ENCODE measurements at regions not wholly inside any gene's neighbourhood (a gene's known extent, or its start where the extent isn't known, plus 50 kb on each side); places are given as distances from the start of the nearest gene placed in this dataset.

DNA sequence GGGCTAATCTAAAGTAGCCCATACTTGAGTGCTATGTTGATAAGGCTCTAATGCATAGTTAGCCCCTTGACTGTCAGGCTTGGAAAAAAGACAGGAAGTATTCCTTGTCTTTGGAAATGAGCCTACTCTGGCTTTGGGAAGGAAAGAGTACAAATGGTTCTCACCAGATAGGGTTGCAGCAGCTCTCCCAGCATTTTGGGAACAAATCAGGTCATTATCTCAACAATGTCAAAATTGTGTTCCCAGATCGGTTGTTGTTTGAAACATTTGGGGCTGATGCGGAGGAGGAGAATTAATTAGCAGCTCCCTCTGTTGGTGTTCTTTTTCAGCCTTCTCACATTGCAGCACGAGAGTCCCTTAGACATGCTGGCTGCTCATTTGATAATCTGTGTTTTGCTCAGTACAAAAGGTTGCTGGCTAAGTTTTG, 294.7 kb upstream of the DMRT1 start:
- TF ChIP-seq, protein P1, sequence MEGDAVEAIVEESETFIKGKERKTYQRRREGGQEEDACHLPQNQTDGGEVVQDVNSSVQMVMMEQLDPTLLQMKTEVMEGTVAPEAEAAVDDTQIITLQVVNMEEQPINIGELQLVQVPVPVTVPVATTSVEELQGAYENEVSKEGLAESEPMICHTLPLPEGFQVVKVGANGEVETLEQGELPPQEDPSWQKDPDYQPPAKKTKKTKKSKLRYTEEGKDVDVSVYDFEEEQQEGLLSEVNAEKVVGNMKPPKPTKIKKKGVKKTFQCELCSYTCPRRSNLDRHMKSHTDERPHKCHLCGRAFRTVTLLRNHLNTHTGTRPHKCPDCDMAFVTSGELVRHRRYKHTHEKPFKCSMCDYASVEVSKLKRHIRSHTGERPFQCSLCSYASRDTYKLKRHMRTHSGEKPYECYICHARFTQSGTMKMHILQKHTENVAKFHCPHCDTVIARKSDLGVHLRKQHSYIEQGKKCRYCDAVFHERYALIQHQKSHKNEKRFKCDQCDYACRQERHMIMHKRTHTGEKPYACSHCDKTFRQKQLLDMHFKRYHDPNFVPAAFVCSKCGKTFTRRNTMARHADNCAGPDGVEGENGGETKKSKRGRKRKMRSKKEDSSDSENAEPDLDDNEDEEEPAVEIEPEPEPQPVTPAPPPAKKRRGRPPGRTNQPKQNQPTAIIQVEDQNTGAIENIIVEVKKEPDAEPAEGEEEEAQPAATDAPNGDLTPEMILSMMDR (IDR thresholded peaks at IDR 0.05), result peak; percentile 8 to 49 (median 45)
- no peak for TF ChIP-seq POLR2A (IDR thresholded peaks at IDR 0.05)
